Left colon (tissue), 2 donors: ENCODE measurements at regions not wholly inside any gene's neighbourhood (a gene's known extent, or its start where the extent isn't known, plus 50 kb on each side); places are given as distances from the start of the nearest gene placed in this dataset.
"Not testable (repeated sequence)": the region's sequence is repeated elsewhere in the genome, so short reads cannot be mapped to it uniquely, and the experiment has no call there.

Experiments
- ATAC-seq: fragments of 200-7000 bp; cut with Tn5 transposase; one replicate; pipeline ENCODE4 v1.9.1; 2020; ENCODE audit warnings: mild to moderate bottlenecking, moderate library complexity
- DNase-seq, 2 donors: peaks; one replicate each; pipeline ENCODE4 v3.0.0-alpha.2; 2020
- intact Hi-C, 2 donors: fragments of 100-400 bp; cut with DNase I in 1 of 2; cut with micrococcal nuclease in 1 of 2; formaldehyde crosslinking; loops; one replicate each; pipeline versions ENCODE4 v1.11.2 to v1.14.0; 2022; cut with DNase I, micrococcal nuclease
- donor health status: DM: no; HTN: no; CAD: no.
- donor health status: DM: yes; HTN: yes; CAD: no.

DNA sequence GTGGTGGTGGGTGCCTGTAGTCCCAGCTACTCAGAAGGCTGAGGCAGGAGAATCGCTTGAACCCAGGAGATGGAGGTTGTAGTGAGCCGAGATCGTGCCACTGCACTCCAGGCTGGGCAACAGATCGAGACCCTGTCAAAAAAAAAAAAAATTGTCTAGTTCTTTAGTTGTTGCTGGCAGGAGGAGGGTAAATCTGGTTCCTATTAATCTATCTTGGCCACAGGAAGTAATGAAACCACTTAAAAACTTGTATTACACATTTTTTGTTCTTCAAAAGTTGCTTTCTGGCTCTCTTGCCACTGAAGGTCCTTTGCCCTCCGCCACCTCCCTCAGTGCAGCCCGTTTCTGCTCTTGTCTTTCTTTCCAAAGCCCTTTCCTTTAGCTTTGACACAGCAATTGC is 102.9 kb upstream of the ARSJ start:
- intact Hi-C loops: no loop called here
- no peak for ATAC-seq
- DNase-seq: no peak

DNA sequence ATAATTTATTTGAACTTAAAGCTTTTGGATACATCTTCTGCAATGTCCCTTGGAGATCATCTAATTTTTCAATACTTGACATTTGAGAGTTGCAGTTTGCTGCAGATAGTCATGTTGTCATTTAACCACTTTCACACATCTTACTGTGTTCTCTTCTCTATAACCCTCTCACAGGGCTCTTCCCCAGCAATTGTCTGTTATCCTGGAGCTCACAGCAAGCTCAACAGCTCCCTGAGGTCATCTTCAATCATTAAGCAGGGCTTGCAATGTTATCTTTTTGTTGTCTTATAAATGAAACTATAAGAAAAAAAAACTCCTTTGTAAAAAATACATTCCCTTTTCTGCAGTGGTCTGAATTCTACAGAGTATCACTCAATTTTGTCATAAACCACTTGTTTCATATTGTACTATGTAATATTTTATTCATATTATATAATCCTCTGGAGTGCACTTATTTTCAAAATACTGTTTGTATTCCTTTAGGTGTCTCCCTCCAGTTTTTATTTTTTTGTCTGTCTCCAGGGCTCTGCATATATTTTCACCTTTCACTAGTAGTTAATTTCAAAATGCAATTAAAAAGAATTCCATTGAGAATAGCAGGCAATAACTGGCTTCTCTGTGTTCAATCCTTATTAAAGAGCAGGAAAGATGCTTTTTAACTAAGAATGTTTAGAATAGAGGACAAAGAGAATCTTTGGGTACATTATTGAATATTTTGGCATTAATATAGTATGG is 106.3 kb upstream of the ARSJ start:
- intact Hi-C loops: no loop called here
- ATAC-seq (no peak), DNase-seq (no peak)

DNA sequence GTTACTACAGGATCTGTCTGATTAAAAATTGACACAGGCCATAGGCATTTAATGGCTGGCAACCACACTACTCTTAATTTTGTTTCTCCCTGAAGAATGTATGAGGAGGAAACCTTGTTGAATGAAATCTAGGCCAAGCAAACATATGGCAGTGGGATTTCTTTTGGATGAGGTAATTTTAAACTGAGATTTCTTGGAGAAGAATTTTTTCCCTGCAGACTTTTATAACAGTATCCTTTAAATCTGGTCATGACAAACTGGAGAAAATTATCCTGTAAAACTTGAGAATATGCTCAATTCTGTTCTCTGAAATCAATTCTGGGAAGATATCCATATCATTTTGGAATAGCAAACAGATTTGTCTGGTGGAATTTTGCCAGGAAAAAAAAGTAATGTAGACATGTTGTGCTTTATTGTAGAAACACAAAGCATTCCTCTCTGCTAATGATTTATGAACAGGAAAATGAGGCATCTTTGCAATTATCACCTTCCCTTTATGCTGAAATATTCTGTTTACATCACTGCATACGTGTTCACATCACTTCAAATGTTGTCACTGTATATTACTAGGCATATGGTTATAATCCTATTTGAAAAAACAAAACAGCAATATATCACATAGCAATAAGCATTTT is 108.3 kb upstream of the ARSJ start:
- intact Hi-C loops: no loop called here
- no peak for DNase-seq
- no peak for ATAC-seq

DNA sequence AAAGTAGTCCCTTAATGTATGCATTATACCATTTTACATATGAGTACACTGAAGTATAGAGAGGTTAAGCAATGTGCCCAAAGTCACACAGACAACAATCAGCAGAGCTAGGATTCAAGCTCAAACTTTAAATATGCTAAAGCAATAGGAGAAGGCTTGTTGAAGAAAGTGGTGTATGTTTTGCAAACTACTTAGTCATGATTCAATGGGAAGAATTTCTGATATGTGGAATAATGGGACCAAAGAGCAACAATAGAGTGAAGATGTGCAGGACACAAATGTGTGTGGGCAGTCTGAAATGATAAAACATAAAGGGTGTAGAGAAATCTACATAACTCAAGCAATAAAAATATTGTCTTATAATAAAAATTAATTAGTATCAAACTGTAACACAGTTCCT is 109.0 kb upstream of the ARSJ start:
- DNase-seq: no peak
- intact Hi-C loops: no loop called here
- no peak for ATAC-seq

DNA sequence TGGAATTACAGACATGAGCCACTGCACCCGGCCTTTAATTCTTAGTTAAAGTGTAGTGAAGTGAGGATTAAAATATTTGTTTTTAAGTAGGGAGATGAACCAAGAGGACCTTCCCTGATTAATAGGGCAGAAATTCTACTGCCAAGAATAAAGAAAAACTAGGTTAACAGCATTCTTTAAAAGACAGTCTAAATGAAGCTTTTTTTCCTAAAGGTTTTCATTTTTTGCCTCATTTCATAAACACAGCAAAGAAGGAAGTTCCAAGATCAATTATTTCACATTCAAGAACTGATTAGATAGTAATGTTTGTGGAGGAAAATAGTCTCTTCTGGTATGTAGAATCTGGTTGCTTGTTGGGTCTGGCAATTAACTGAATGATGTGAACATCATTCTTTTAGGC is 112.1 kb upstream of the ARSJ start:
- ATAC-seq (no peak), DNase-seq (no peak)
- intact Hi-C loops: no loop called here

DNA sequence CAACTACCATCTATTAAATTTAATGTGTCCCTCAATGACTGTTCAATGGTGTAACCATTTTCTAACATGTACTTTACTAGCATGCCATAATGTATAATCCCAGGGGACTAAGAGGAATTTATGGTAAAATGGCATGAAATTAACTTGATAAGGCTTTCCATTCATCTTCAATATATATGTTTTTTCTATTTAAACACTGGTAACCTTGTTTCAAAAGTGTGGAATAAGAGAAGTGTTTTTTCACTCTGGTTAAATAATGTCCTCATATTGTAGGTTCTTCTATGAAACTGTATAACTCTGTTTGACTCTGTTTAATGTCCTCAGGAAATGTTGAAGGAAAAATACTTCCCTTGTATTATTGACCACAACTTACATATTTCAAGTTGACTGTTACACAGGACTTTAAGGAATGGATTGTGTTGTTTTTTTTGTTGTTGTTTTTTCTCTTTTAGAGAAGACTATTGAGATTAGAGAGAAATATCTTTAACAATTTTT is 113.8 kb upstream of the ARSJ start:
- intact Hi-C loops: no loop called here
- ATAC-seq (no peak), DNase-seq (no peak)

DNA sequence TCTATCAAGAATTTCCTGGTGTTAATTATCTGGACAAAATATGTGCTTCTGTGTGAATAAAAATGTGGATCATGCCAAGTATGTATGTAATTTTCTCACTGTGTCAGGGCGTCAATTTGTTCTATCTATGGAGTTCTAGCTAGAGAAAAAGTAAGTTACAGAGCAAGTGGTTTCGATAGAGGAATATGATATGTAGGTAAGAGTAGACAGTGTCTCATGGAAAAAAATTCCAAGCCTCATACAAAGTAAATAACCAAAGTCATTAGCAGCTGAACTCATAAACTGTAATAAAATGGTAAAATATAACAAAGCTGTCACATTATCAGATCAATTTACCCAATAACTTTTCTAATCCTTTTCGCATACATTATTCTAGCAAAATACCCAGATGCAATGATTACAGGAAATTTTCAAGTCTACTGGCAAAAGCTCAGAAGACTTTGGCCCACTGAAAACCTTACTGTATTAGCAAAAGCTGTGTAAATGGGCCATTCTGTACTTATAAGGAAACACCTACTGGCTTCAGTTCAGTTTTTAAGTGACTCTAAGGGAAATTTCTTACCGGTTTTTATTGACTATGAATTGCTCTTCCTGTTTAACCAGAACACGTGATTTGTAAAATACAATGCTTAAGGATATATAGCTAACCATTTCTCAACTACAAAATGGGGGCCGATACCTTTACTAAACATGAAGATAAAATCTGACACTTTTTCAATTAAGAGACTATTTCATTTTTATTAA is 121.0 kb upstream of the ARSJ start:
- peak; percentile 83 for ATAC-seq
- DNase-seq: no peak
- intact Hi-C loops: no loop called here

DNA sequence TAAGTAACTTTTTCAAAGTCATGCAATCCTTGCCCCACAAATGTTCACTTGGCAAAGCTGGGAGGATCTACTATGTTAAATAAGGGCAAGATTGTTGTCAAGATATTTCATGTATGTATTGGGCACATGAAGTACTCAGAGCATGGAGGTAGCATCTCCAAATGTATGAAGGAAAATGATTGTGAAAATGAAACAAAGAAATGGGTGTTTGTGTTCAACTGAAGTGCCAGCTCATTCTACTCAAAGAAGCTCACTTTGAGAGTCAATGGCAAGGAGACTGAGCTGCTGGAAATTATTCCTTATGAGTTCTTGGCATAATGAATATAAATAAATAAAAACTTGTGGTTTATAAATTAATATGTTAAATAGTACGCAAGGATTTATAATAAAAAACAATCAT is 124.5 kb upstream of the ARSJ start:
- ATAC-seq (no peak), DNase-seq (no peak)
- intact Hi-C loops: no loop called here

DNA sequence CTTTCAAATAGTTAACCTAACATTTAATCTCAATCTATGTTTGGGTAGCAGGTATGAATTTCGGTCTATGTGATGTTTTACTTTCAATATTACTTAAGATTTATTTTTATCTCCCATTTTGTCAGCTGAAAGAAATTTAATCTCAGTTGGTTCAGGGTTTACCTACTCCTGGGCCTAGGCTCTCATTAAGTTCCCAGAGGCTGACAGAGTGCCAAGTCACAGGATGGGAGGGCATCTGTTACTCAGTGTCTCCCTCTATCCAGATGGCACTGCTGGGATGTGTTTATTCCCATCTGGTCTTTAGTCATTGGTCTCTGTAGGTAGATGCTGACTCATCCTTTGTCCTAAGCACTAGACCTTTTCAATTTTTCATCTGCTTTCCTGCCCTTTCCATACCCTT is 129.4 kb upstream of the ARSJ start:
- intact Hi-C loops: no loop called here
- ATAC-seq: no peak
- no peak for DNase-seq

DNA sequence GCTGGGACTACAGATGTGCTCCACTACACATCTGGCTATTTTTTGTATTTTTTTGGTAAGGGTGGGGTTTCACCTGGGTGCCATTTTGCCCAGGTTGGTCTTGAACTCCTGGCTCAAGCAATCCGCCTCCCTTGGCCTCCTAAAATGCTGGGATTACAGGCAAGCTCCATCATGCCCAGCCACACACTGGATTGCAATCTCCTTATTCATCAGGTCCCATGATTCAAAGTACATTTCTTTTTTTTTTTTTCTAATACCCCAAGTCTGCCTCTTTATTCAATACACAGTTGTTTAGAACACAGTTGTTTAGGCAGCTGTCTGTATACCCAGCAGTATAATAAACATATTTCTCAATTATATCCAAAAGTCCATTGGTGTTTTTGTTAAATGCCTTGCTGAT is 130.3 kb upstream of the ARSJ start:
- no peak for DNase-seq
- intact Hi-C loops: no loop called here
- ATAC-seq: no peak

DNA sequence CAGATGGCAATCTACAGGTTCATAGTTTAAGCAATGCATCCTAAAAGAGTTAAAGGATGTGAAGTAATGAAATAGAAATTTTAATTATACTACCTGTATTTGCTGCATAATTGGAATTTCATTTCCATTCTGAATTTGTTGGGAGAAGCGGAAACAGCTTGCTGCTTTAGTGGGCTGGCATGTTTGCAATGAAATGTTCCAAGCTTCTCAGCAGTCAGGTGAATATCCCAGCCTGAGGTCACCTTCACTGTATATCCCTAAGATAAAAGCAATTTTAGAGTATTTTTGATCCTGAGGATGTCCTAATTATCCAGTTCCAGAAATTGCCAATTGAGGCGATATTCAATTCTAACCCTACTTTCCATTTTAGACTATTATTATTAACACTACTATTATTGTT is 136.1 kb upstream of the ARSJ start:
- ATAC-seq: no peak
- intact Hi-C loops: no loop called here

DNA sequence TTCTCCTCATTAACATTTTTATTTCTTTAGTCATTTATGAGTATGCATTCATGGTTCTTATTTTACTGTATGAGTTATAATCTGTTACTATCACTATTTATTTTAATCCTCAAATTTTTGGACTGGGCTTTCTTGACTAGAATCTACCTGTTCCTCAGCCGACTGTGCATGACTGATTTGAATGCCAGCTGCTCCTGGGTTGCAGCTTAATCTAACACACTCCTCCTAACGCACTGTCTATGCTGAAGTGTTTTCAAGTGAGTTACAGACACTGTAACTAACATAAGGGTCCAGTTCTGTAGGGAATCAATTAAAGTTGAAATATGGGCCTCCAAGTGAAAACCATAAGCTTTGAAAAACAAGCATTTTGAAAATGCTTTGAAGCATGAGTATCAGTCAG is 137.4 kb upstream of the ARSJ start:
- intact Hi-C loops: no loop called here
- DNase-seq: no peak
- no peak for ATAC-seq

More for the DNA sequence above, 136.1 kb upstream of the ARSJ start:
- no peak for DNase-seq

DNA sequence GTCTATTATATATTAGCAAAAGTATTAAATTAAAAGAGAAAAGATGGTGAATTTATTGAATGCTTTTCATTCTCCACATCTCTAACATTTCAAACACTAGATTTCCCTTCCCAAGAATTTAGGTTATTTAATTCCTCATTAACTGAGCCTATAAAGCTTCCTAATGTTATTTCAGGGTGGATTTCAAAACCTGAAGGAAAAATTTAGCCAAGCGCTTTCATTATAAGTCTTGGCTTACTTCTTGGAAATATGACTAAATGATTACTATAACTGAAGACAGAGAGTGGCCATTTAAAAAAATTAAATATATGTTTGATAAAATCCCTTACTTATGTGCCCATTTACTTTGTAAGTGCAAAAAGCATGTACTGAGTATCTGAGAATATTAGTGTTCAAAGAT is 141.8 kb upstream of the ARSJ start:
- ATAC-seq (no peak), DNase-seq (no peak)
- intact Hi-C loops: no loop called here

DNA sequence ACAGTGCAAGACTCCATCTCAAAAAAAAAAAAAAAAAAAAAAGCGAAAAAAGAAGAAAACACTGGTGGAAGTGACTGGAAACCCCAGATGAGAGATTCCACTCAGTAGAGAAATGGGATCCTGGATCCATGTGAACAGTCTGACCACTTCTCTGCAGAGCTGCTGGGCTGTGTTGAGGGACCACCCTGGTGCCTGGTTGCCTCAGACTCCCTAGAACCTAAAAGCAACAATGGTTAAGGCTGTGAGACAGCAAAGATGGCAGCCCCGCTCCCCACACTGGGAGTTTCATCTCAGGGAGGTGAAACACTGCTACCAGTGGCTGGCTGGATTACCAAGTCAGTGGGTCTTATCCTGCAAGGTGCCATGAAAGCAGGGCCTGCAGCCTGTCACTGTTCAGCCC is 152.8 kb upstream of the ARSJ start:
- ATAC-seq: no peak
- intact Hi-C loops: no loop called here

DNA sequence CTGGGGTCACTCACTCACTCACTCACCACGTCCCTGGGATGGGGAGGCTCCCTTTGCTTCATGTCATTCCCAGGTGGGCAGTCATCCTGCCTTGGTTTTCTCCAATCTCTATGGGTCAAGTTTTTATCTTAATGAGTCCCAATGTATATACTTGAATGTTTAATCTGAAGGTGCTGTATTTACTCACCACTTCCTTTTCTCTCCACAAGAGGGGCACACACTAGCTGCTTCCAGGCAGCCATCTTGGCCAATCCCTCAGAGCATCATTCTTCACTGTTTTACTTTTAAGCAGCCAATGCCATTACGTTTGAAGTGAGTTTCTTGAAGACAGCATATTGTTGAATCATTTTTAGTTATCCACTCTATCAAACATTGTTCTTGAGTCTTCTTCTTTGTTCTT is 153.4 kb upstream of the ARSJ start:
- intact Hi-C loops: no loop called here
- ATAC-seq: no peak
- DNase-seq: no peak

More for the DNA sequence above, 152.8 kb upstream of the ARSJ start:
- no peak for DNase-seq

DNA sequence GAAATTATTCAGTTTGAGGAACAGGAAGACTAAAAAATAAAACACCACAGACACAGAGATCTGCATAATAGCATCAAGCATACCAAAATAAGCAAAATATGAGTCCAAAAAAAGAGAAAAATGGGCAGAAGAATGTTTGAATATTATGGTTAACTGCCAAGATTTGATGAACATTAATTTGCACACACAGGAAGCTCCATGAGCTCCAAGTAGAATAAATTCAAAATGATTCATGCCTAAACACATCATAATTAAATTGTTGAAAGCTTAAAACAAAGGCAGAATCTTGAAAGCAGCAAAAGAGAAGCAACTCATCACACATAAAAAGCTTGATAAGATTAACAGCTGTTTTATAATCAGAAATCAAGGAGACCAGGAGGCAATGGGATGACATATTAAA is 156.6 kb upstream of the ARSJ start:
- no peak for DNase-seq
- ATAC-seq: no peak
- intact Hi-C loops: no loop called here

DNA sequence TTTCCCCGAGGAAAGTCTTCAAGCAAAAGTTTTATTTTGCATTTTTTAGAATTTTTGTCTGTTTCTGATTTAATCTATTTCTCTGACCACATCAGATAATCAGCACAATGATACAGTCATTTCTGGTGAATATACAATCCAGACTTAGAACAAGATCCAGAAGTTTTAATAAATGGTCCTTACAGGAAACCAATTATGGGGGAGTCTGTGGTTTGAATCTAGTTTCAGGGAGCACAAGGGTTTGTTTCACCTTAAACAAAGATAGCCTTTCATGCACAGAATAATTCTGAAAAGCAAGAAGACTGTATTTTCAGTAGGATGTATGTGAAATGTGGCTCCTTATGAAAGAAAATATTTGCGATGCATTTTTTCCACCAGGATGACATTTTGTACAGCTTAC is 158.5 kb upstream of the ARSJ start:
- intact Hi-C loops: no loop called here
- DNase-seq: no peak
- no peak for ATAC-seq

DNA sequence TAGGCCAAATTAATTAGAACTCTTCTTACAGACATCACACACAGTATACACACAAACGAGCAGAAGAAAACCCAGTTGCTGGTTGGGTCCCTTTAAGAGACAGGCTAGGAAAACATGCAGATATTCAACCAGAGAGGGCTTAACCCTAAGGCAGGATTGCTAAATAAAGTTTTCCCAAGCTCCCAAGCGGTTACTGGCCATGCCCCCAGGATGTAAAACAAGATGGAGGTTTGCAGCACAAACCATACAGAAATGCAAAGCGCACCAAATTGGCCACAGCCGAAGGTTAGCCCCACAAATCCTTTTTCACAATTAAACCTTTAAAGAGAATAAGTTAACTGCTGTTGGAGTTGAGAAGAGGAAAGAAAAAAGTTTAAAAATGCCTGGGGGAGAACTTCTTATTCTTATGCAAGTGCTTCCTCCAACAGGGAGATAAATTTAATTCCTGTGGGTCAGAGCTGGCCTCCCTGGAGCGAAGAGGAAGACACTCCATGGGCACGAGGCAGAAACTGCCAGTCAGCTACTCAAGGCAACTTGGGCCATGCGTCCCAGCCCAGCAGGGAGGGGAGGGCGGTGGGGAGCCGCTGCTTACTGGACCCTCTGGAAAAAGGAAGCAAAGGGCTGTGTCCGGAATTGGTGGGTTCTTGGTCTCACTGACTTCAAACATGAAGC is 167.6 kb upstream of the ARSJ start:
- DNase-seq (no peak), ATAC-seq (no peak)
- intact Hi-C loops: no loop called here

DNA sequence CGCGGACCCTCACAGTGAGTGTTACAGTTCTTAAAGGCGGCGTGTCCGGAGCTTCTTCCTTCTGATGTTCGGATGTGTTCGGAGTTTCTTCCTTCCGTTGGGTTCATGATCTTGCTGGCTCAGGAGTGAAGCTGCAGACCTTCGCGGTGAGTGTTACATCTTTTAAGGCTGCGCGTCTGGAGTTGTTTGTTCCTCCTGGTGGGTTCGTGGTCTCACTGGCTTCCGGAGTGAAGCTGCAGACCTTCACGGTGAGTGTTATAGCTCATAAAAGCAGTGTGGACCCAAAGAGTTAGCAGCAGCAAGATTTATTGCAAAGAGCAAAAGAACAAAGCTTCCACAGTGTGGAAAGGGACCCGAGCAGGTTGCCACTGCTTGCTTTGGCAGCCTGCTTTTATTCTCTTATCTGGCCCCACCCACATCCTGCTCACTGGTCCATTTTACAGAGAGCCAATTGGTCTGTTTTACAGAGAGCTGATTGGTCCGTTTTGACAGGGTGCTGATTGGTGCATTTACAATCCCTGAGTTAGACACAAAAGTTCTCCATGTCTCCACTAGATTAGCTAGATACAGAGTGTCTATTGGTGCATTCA is 168.3 kb upstream of the ARSJ start:
- DNase-seq, ATAC-seq, intact Hi-C loops: not testable (repeated sequence)
